Neural progenitor cell (in vitro differentiated cells): ENCODE measurements at regions not wholly inside any gene's neighbourhood (a gene's known extent, or its start where the extent isn't known, plus 50 kb on each side); places are given as distances from the start of the nearest gene placed in this dataset.

ENCODE experiments used
- DNase-seq: peaks from one replicate; pipeline ENCODE4 v3.0.0-alpha.2; 2016; ENCODE audit warnings: low spot score
- H2AFZ ChIP-seq: fragments of 200-600 bp; sonication (generic); replicated peaks from 2 replicates; pipeline ENCODE4 v1.6.1; 2016; ENCODE audit warnings: antibody characterized with exemption
- H3F3A ChIP-seq: fragments of 200-600 bp; sonication (generic); 2 replicates; pipeline ENCODE4 v1.6.1; 2016; ENCODE audit warnings: antibody characterized with exemption, low read depth
- H3K27ac ChIP-seq: fragments of 200-600 bp; sonication (generic); 2 replicates; pipeline ENCODE4 v1.5.1; 2016; ENCODE audit warnings: mild to moderate bottlenecking
- H3K27me3 ChIP-seq: fragments of 200-600 bp; sonication (generic); 2 replicates; pipeline ENCODE4 v1.6.1; 2016; ENCODE audit warnings: mild to moderate bottlenecking, moderate library complexity
- H3K36me3 ChIP-seq: fragments of 200-600 bp; sonication (generic); 2 replicates; pipeline ENCODE4 v1.5.1; 2016
- H3K4me1 ChIP-seq: fragments of 200-600 bp; sonication (generic); 2 replicates; pipeline ENCODE4 v1.6.1; 2016; ENCODE audit warnings: mixed run types
- H3K4me2 ChIP-seq: fragments of 200-600 bp; sonication (generic); 2 replicates; pipeline ENCODE4 v1.6.1; 2016
- H3K4me3 ChIP-seq: fragments of 200-600 bp; sonication (generic); 2 replicates; pipeline ENCODE4 v1.5.1; 2016
- H3K79me2 ChIP-seq: fragments of 200-600 bp; sonication (generic); 2 replicates; pipeline ENCODE4 v1.6.1; 2016; ENCODE audit warnings: low read depth
- H3K9ac ChIP-seq: fragments of 200-600 bp; sonication (generic); 2 replicates; pipeline ENCODE4 v1.6.1; 2016
- H3K9me3 ChIP-seq: fragments of 200-600 bp; sonication (generic); 2 replicates; pipeline ENCODE4 v1.5.1; 2016; ENCODE audit warnings: low read depth
- H4K20me1 ChIP-seq: fragments of 200-600 bp; sonication (generic); 2 replicates; pipeline ENCODE4 v1.6.1; 2016; ENCODE audit warnings: low read depth
- H3K27ac Mint-ChIP-seq: 3 replicates; pipeline ENCODE4 v1.8.0; 2021; ENCODE audit warnings: mixed read lengths
- H3K27me3 Mint-ChIP-seq: 2 replicates; pipeline ENCODE4 v1.8.0; 2022; ENCODE audit warnings: low read depth, mild to moderate bottlenecking, inconsistent platforms, moderate library complexity, mixed read lengths; ENCODE audit not compliant: insufficient read depth
- H3K36me3 Mint-ChIP-seq: 3 replicates; pipeline ENCODE4 v1.8.0; 2021; ENCODE audit warnings: mixed read lengths
- H3K4me1 Mint-ChIP-seq: 3 replicates; pipeline ENCODE4 v1.8.0; 2021; ENCODE audit warnings: mixed read lengths
- H3K4me3 Mint-ChIP-seq: 3 replicates; pipeline ENCODE4 v1.8.0; 2021; ENCODE audit warnings: mild to moderate bottlenecking, moderate library complexity, mixed read lengths
- H3K9me3 Mint-ChIP-seq: 3 replicates; pipeline ENCODE4 v1.8.0; 2020; ENCODE audit warnings: mixed read lengths
- EZH2 ChIP-seq: fragments of 200-600 bp; sonication (generic); IDR thresholded peaks from 2 replicates; pipeline ENCODE4 v1.6.1; 2017; ENCODE audit warnings: antibody characterized with exemption, mild to moderate bottlenecking, moderate library complexity
- EZH2phosphoT487 ChIP-seq: fragments of 200-600 bp; sonication (generic); IDR thresholded peaks from 2 replicates; pipeline ENCODE4 v1.6.1; 2017; ENCODE audit warnings: antibody characterized with exemption
- TF ChIP-seq, protein P1 (sequence below): fragments of 200-600 bp; sonication (generic); IDR thresholded peaks from 2 replicates; pipeline ENCODE4 v1.5.1; 2017; ENCODE audit warnings: antibody characterized with exemption, mild to moderate bottlenecking

DNA sequence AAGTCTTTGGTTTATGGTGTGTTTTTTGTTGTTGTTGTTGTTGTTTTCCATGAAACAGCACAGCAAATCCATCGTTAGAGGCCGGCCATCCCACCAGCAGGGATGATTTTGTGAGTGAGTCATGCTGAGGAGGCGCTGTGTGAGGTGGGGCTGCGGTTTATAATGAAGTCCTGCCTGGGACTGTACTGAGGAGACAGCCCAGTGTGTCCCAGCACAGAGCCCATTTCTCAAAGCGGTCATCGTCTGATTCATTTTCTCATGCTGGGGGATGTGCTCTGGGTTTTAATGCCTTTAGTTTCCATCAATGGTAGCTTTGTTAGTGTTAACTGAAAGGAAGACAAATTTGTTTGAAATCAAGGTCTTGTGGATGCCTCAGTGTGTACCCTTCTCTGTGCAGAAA, 129.3 kb upstream of the SERP2 start:
- no peaks in the 10 kb centered on the region for H4K20me1 ChIP-seq
- H3K4me3 ChIP-seq: no peak overlapping the region
- no peaks in the 10 kb centered on the region for H3F3A ChIP-seq
- H3K9me3 ChIP-seq: no peaks in the 10 kb centered on the region
- Mint-ChIP-seq H3K27ac (no peak overlapping the region), H3K27me3 (peaks cover 8% of the 10 kb centered on the region), H3K4me1 (peaks cover 13% of the 10 kb centered on the region), H3K9me3 (peaks cover 19% of the 10 kb centered on the region), H3K4me3 (no peak overlapping the region), H3K36me3 (no peaks in the 10 kb centered on the region)
- H3K9ac ChIP-seq: no peak overlapping the region
- H3K4me2 ChIP-seq: no peak overlapping the region
- peaks cover 5% of the 10 kb centered on the region for H3K4me1 ChIP-seq
- no peak for DNase-seq
- no peaks in the 10 kb centered on the region for H3K36me3 ChIP-seq
- H3K27me3 ChIP-seq: no peaks in the 10 kb centered on the region
- TF ChIP-seq EZH2phosphoT487 (no peak), EZH2 (no peak)
- TF ChIP-seq, protein P1, sequence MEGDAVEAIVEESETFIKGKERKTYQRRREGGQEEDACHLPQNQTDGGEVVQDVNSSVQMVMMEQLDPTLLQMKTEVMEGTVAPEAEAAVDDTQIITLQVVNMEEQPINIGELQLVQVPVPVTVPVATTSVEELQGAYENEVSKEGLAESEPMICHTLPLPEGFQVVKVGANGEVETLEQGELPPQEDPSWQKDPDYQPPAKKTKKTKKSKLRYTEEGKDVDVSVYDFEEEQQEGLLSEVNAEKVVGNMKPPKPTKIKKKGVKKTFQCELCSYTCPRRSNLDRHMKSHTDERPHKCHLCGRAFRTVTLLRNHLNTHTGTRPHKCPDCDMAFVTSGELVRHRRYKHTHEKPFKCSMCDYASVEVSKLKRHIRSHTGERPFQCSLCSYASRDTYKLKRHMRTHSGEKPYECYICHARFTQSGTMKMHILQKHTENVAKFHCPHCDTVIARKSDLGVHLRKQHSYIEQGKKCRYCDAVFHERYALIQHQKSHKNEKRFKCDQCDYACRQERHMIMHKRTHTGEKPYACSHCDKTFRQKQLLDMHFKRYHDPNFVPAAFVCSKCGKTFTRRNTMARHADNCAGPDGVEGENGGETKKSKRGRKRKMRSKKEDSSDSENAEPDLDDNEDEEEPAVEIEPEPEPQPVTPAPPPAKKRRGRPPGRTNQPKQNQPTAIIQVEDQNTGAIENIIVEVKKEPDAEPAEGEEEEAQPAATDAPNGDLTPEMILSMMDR: no peak
- H2AFZ ChIP-seq: no peak overlapping the region
- no peaks in the 10 kb centered on the region for H3K79me2 ChIP-seq
- no peak overlapping the region for H3K27ac ChIP-seq

DNA sequence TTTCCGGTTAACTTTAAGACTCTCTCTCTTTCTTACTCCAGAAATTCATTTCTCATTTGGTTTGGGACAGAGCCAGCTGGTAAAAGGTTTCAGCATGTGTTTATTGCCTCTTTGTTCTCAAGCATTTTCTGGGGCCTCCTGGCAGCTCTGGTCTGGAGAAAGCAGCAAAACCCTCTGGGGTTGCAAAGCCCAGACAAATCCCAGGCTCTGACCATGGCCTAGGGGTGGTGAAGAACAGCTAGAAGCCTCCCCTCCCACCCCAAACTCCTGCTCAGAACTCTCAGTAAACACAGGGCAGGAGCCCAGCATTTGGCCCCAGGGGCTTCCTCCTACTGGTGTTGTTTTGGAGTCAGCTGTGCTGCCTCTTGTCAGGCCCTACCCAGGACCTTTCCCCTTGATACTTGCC, 124.2 kb upstream of the SERP2 start:
- DNase-seq: no peak
- Mint-ChIP-seq H3K36me3 (no peaks in the 10 kb centered on the region), H3K27ac (no peak overlapping the region), H3K9me3 (peaks cover 4% of the 10 kb centered on the region), H3K4me1 (peaks cover 10% of the 10 kb centered on the region), H3K4me3 (no peak overlapping the region), H3K27me3 (peaks cover 6% of the 10 kb centered on the region)
- no peaks in the 10 kb centered on the region for H3K4me1 ChIP-seq
- no peaks in the 10 kb centered on the region for H3K79me2 ChIP-seq
- no peak overlapping the region for H3K4me2 ChIP-seq
- no peaks in the 10 kb centered on the region for H3K27me3 ChIP-seq
- H3K4me3 ChIP-seq: no peak overlapping the region
- no peaks in the 10 kb centered on the region for H3K36me3 ChIP-seq
- no peaks in the 10 kb centered on the region for H4K20me1 ChIP-seq
- H2AFZ ChIP-seq: no peak overlapping the region
- H3K9ac ChIP-seq: no peak overlapping the region
- no peaks in the 10 kb centered on the region for H3F3A ChIP-seq
- no peak overlapping the region for H3K27ac ChIP-seq
- H3K9me3 ChIP-seq: no peaks in the 10 kb centered on the region
- TF ChIP-seq EZH2phosphoT487: no peak
- TF ChIP-seq, protein P1: no peak
- TF ChIP-seq EZH2: no peak

DNA sequence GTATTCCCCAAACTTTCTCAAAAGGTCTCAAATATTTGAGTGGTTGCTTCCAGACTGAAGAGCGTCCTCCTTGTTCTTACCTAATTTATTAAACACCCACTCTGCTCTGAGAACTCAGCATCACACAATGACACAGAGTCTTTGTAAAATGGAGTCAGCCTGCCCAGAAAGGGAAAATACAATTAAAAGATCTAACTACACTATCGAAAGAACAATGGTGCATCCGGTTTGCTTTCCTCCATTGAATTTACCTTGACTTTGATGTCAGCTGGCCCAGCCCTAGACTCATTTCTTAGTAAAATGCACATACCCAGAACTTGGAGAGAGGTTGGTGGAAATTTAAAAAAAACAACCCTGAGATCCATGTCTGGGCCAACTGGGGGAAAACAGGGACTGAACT, 120.7 kb upstream of the SERP2 start:
- no peak overlapping the region for H3K4me3 ChIP-seq
- no peak overlapping the region for H3K9ac ChIP-seq
- H3K36me3 ChIP-seq: no peaks in the 10 kb centered on the region
- H3K9me3 Mint-ChIP-seq: peaks cover 1% of the 10 kb centered on the region
- no peaks in the 10 kb centered on the region for H3K9me3 ChIP-seq
- H3K4me1 ChIP-seq: peaks cover 16% of the 10 kb centered on the region
- no peaks in the 10 kb centered on the region for H3K36me3 Mint-ChIP-seq
- peaks cover 6% of the 10 kb centered on the region for H3K27me3 Mint-ChIP-seq
- no peak overlapping the region for H2AFZ ChIP-seq
- no peaks in the 10 kb centered on the region for H3K27me3 ChIP-seq
- H3K79me2 ChIP-seq: no peaks in the 10 kb centered on the region
- no peak overlapping the region for H3K4me2 ChIP-seq
- H3F3A ChIP-seq: no peaks in the 10 kb centered on the region
- H3K27ac Mint-ChIP-seq: no peak overlapping the region
- H4K20me1 ChIP-seq: no peaks in the 10 kb centered on the region
- no peak for TF ChIP-seq EZH2
- no peak for TF ChIP-seq EZH2phosphoT487
- TF ChIP-seq, protein P1: no peak
- H3K4me1 Mint-ChIP-seq: peaks cover 15% of the 10 kb centered on the region
- no peak overlapping the region for H3K27ac ChIP-seq
- H3K4me3 Mint-ChIP-seq: no peak overlapping the region
- no peak for DNase-seq
